DND-41 (cell line): ENCODE measurements at regions not wholly inside any gene's neighbourhood (a gene's known extent, or its start where the extent isn't known, plus 50 kb on each side); places are given as distances from the start of the nearest gene placed in this dataset.
A peak's percentile ranks its signal among the peaks of the same experiment; 100 is the strongest.

Experiments used
- ATAC-seq: fragments of 200-7000 bp; cut with Tn5 transposase; 3 replicates; pipeline ENCODE4 v1.9.1; 2021; ENCODE audit warnings: low read depth; ENCODE audit not compliant: insufficient read depth
- DNase-seq: peaks from one replicate; pipeline ENCODE4 v3.0.0-alpha.2; 2020
- H2AFZ ChIP-seq: 2 replicates; pipeline ENCODE4 v1.6.0; 2012; ENCODE audit warnings: low read depth, low read length
- H3K27ac ChIP-seq: 2 replicates; pipeline ENCODE4 v1.5.1; 2012; ENCODE audit warnings: low read length, inconsistent platforms
- H3K27me3 ChIP-seq: fragments of 200-600 bp; sonication (generic); 2 replicates; pipeline ENCODE4 v1.6.0; 2012; ENCODE audit warnings: low read length, mild to moderate bottlenecking, inconsistent platforms; ENCODE audit not compliant: insufficient read depth, poor library complexity
- H3K36me3 ChIP-seq: 2 replicates; pipeline ENCODE4 v1.5.1; 2012; ENCODE audit warnings: low read length, inconsistent platforms; ENCODE audit not compliant: insufficient read depth
- H3K4me1 ChIP-seq: 2 replicates; pipeline ENCODE4 v1.5.1; 2012; ENCODE audit warnings: mild to moderate bottlenecking, low read length; ENCODE audit not compliant: insufficient read depth
- H3K4me2 ChIP-seq: 2 replicates; pipeline ENCODE4 v1.6.0; 2012; ENCODE audit warnings: mild to moderate bottlenecking, moderate library complexity, low read length, inconsistent platforms; ENCODE audit not compliant: insufficient read depth
- H3K4me3 ChIP-seq, 2 experiments: fragments of 200-600 bp in 1 of 2; shearing (Covaris generic) in 1 of 2; 2 replicates each; pipeline ENCODE4 v1.5.1; 2012 to 2016; ENCODE audit warnings: inconsistent platforms in 2 of 2, low read length in 2 of 2, mild to moderate bottlenecking in 2 of 2, low read depth in 1 of 2, moderate library complexity in 1 of 2
- H3K79me2 ChIP-seq: 2 replicates; pipeline ENCODE4 v1.6.0; 2012; ENCODE audit warnings: low read length, inconsistent platforms; ENCODE audit not compliant: insufficient read depth
- H3K9ac ChIP-seq: 2 replicates; pipeline ENCODE4 v1.6.0; 2012; ENCODE audit warnings: low read depth, mild to moderate bottlenecking, inconsistent platforms, low read length, moderate library complexity
- H3K9me3 ChIP-seq: 2 replicates; pipeline ENCODE4 v1.5.1; 2012; ENCODE audit warnings: low read length, moderate library complexity, mild to moderate bottlenecking, inconsistent platforms; ENCODE audit not compliant: insufficient read depth, severe bottlenecking
- H4K20me1 ChIP-seq: 2 replicates; pipeline ENCODE4 v1.6.0; 2012; ENCODE audit warnings: low read length; ENCODE audit not compliant: insufficient read depth
- EZH2 ChIP-seq: IDR thresholded peaks from 3 replicates; pipeline ENCODE4 v1.6.1; 2012; ENCODE audit warnings: borderline replicate concordance, low read depth, mild to moderate bottlenecking, moderate library complexity, low read length, inconsistent platforms; ENCODE audit not compliant: severe bottlenecking
- TF ChIP-seq, protein P1 (sequence below): IDR thresholded peaks from 2 replicates; pipeline ENCODE4 v1.5.1; 2012; ENCODE audit warnings: borderline replicate concordance, low read length, moderate library complexity, mild to moderate bottlenecking; ENCODE audit not compliant: poor library complexity, severe bottlenecking; ENCODE audit errors: extremely low read depth

DNA sequence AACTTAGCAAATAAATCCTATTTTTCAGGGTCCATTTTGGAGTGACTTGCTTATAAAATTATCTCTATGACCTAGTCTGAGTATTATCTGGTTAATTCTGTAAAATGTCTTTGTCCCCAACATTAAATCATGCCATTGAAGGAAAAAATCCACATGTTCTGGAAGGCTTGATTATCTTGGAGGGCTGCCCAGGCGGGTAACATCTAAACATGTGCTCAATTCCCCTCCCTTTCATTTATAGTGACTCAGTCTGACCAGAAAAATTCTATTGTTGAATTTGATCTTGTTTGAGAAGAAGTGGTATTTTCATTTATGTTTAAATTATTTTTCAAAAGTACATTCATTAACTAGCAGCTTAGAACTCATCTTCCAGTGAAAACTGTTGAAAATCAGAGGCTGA lies 55.4 kb upstream of the SLC10A7 start:
- H2AFZ ChIP-seq = no peak overlapping the region

GRCh38 chr4:146582864-146583263 lies 55.8 kb upstream of the POU4F2 start:
- Histone ChIP-seq H3K9me3 (no peaks in the 10 kb centered on the region), H3K4me2 (no peak overlapping the region), H3K27me3 (no peaks in the 10 kb centered on the region), H3K36me3 (no peaks in the 10 kb centered on the region), H3K79me2 (no peaks in the 10 kb centered on the region), H2AFZ (no peak overlapping the region), H3K4me3 (no peak overlapping the region), H3K27ac (no peak overlapping the region), H3K4me1 (no peaks in the 10 kb centered on the region), H4K20me1 (no peaks in the 10 kb centered on the region), H3K9ac (no peak overlapping the region)
- no peak for ATAC-seq
- TF ChIP-seq, protein P1, sequence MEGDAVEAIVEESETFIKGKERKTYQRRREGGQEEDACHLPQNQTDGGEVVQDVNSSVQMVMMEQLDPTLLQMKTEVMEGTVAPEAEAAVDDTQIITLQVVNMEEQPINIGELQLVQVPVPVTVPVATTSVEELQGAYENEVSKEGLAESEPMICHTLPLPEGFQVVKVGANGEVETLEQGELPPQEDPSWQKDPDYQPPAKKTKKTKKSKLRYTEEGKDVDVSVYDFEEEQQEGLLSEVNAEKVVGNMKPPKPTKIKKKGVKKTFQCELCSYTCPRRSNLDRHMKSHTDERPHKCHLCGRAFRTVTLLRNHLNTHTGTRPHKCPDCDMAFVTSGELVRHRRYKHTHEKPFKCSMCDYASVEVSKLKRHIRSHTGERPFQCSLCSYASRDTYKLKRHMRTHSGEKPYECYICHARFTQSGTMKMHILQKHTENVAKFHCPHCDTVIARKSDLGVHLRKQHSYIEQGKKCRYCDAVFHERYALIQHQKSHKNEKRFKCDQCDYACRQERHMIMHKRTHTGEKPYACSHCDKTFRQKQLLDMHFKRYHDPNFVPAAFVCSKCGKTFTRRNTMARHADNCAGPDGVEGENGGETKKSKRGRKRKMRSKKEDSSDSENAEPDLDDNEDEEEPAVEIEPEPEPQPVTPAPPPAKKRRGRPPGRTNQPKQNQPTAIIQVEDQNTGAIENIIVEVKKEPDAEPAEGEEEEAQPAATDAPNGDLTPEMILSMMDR = peak; percentile 6
- no peak for TF ChIP-seq EZH2
- no peak for DNase-seq

More for the DNA sequence above, 55.4 kb upstream of the SLC10A7 start:
- Histone ChIP-seq H4K20me1 (no peaks in the 10 kb centered on the region), H3K36me3 (no peaks in the 10 kb centered on the region), H3K79me2 (no peaks in the 10 kb centered on the region), H3K9ac (no peak overlapping the region), H3K27ac (no peak overlapping the region), H3K4me2 (no peak overlapping the region), H3K27me3 (peaks cover 3% of the 10 kb centered on the region), H3K9me3 (no peaks in the 10 kb centered on the region), H3K4me3 (no peak overlapping the region), H3K4me1 (no peaks in the 10 kb centered on the region)
- DNase-seq = no peak
- no peak for ATAC-seq
- TF ChIP-seq EZH2 = no peak
- TF ChIP-seq, protein P1 = no peak

GRCh38 chr4:146585761-146586333 lies 52.8 kb upstream of the POU4F2 start:
- TF ChIP-seq, protein P1 = no peak
- TF ChIP-seq EZH2 = no peak
- Histone ChIP-seq H2AFZ (no peak overlapping the region), H3K4me3 (no peak overlapping the region), H3K9ac (no peak overlapping the region), H3K27ac (no peak overlapping the region), H3K27me3 (no peaks in the 10 kb centered on the region), H3K36me3 (no peaks in the 10 kb centered on the region), H4K20me1 (no peaks in the 10 kb centered on the region), H3K79me2 (no peaks in the 10 kb centered on the region), H3K9me3 (no peaks in the 10 kb centered on the region), H3K4me2 (no peak overlapping the region), H3K4me1 (no peaks in the 10 kb centered on the region)
- ATAC-seq = no peak
- no peak for DNase-seq
